B cell (primary cell): ENCODE measurements at regions not wholly inside any gene's neighbourhood (a gene's known extent, or its start where the extent isn't known, plus 50 kb on each side); places are given as distances from the start of the nearest gene placed in this dataset.

ENCODE experiments used
- ATAC-seq: fragments of 200-7000 bp; cut with Tn5 transposase; one replicate; pipeline ENCODE4 v1.10.0; 2021; ENCODE audit warnings: low read depth, mild to moderate bottlenecking, moderate number of reproducible peaks, moderate library complexity
- CTCF ChIA-PET: fragments of 350-600 bp; sonication (Branson Sonifier 250); formaldehyde crosslinking; loops from one replicate; lab custom pipeline; 2021; ENCODE audit warnings: antibody characterized with exemption, inconsistent platforms; lab: Charles Lee
- POLR2A ChIA-PET: fragments of 350-600 bp; sonication (Branson Sonifier 250); formaldehyde crosslinking; loops from one replicate; lab custom pipeline; 2021; ENCODE audit warnings: antibody characterized with exemption; lab: Charles Lee
- DNase-seq: peaks from one replicate; pipeline ENCODE4 v3.0.0; 2013
- H2AFZ ChIP-seq: 2 replicates; pipeline ENCODE4 v1.6.1; 2012; ENCODE audit warnings: mild to moderate bottlenecking, low read depth, low read length; ENCODE audit not compliant: insufficient read depth, poor library complexity, severe bottlenecking
- H3K27ac ChIP-seq, 2 donors: 1 replicate in 1 of 2; 2 replicates in 1 of 2; pipeline ENCODE4 v1.5.1; 2012 to 2013; ENCODE audit warnings: low read length in 2 of 2, mild to moderate bottlenecking in 2 of 2, moderate library complexity in 1 of 2
- H3K27me3 ChIP-seq, 4 experiments: fragments of 200-600 bp in 1 of 4; sonication (generic) in 1 of 4; replicated peaks in 1 of 4; 1 replicate in 2 of 4; 2 replicates in 2 of 4; pipeline versions ENCODE4 v1.6.1 to v1.7.0; 2013 to 2016; ENCODE audit warnings: low read length in 3 of 4, mild to moderate bottlenecking in 2 of 4, mixed read lengths in 1 of 4, moderate library complexity in 1 of 4; ENCODE audit not compliant: insufficient read depth in 4 of 4, control insufficient read depth in 3 of 4; ENCODE audit errors: control extremely low read depth in 1 of 4
- H3K36me3 ChIP-seq, 2 experiments: replicated peaks in 1 of 2; 1 replicate in 1 of 2; 2 replicates in 1 of 2; pipeline versions ENCODE4 v1.6.1 to v1.7.1; 2013; ENCODE audit warnings: low read length in 1 of 2; ENCODE audit not compliant: insufficient read depth in 2 of 2, control insufficient read depth in 1 of 2; ENCODE audit errors: control extremely low read depth in 1 of 2, extremely low read depth in 1 of 2
- H3K4me1 ChIP-seq, 2 donors: fragments of 200-600 bp in 1 of 2; sonication (generic) in 1 of 2; 1 replicate in 1 of 2; 2 replicates in 1 of 2; pipeline versions ENCODE4 v1.5.1 to v1.6.1; 2013 to 2017; ENCODE audit warnings: low read length in 2 of 2; ENCODE audit not compliant: control insufficient read depth in 2 of 2, insufficient read depth in 2 of 2
- H3K4me2 ChIP-seq: replicated peaks from 2 replicates; pipeline ENCODE3; 2012; ENCODE audit warnings: mild to moderate bottlenecking, low read depth, low read length; ENCODE audit not compliant: poor library complexity, severe bottlenecking
- H3K4me3 ChIP-seq, 5 experiments: fragments of 200-600 bp in 1 of 5; sonication (generic) in 1 of 5; 1 replicate in 3 of 5; 2 replicates in 2 of 5; pipeline versions ENCODE4 v1.5.1 to v1.7.0; 2011 to 2016; ENCODE audit warnings: low read length in 4 of 5, mild to moderate bottlenecking in 4 of 5, low read depth in 2 of 5, control low read depth in 1 of 5, moderate library complexity in 1 of 5; ENCODE audit not compliant: insufficient read depth in 1 of 5; ENCODE audit errors: control extremely low read depth in 1 of 5, extremely low read depth in 1 of 5
- H3K79me2 ChIP-seq: fragments of 200-600 bp; sonication (generic); one replicate; pipeline ENCODE4 v1.6.0; 2016; ENCODE audit warnings: low read length; ENCODE audit not compliant: control insufficient read depth, insufficient read depth
- H3K9ac ChIP-seq: fragments of 200-600 bp; sonication (generic); 2 replicates; pipeline ENCODE4 v1.6.1; 2017; ENCODE audit warnings: mild to moderate bottlenecking, low read length, moderate library complexity
- H3K9me3 ChIP-seq, 3 donors: one replicate each; pipeline versions ENCODE4 v1.6.1 to v1.7.1; 2013; ENCODE audit warnings: low read length in 2 of 3; ENCODE audit not compliant: control insufficient read depth in 2 of 3, insufficient read depth in 1 of 3; ENCODE audit errors: control extremely low read depth in 1 of 3
- H4K20me1 ChIP-seq: 2 replicates; pipeline ENCODE4 v1.6.0; 2012; ENCODE audit warnings: mild to moderate bottlenecking, low read length; ENCODE audit not compliant: insufficient read depth, control insufficient read depth, poor library complexity, severe bottlenecking
- H3K27ac Mint-ChIP-seq: one replicate; pipeline ENCODE4 v1.8.0; 2021; ENCODE audit warnings: mixed read lengths
- H3K27me3 Mint-ChIP-seq: one replicate; pipeline ENCODE4 v1.8.0; 2021; ENCODE audit warnings: mixed read lengths
- H3K4me1 Mint-ChIP-seq: one replicate; pipeline ENCODE4 v1.8.0; 2021; ENCODE audit warnings: mixed read lengths
- H3K4me3 Mint-ChIP-seq: one replicate; pipeline ENCODE4 v1.8.0; 2021; ENCODE audit warnings: mixed read lengths
- H3K9me3 Mint-ChIP-seq: one replicate; pipeline ENCODE4 v1.8.0; 2022; ENCODE audit warnings: mixed read lengths; ENCODE audit not compliant: insufficient read depth
- CTCF ChIP-seq: fragments of 200-600 bp; IDR thresholded peaks from one replicate; pipeline ENCODE4 v1.8.0; 2022; ENCODE audit warnings: antibody characterized with exemption, mild to moderate bottlenecking
- EZH2 ChIP-seq: IDR thresholded peaks from 2 replicates; pipeline ENCODE4 v1.6.1; 2012; ENCODE audit warnings: borderline replicate concordance, low read depth, mild to moderate bottlenecking, moderate library complexity, low read length; ENCODE audit not compliant: insufficient read depth, poor library complexity, severe bottlenecking
- WGBS: methylation state at CpG from one replicate; pipeline ENCODE4 v1.1.5; 2013; ENCODE audit warnings: missing lambda C conversion rate; ENCODE audit not compliant: insufficient coverage; 5-methylcytosine and 5-hydroxymethylcytosine counted together
- intact Hi-C: fragments of 100-400 bp; cut with micrococcal nuclease; formaldehyde crosslinking; loops from one replicate; pipeline ENCODE4 v1.10.0; 2022

- H3K4me2 ChIP-seq = no peak overlapping the region
- intact Hi-C loops = no loop called here
- H3K9me3 ChIP-seq = peaks cover 0 to 7% (median 3%) of the 10 kb centered on the region in 3 donors
- no peak overlapping the region for H3K4me3 ChIP-seq
- no peaks in the 10 kb centered on the region for H3K79me2 ChIP-seq
- no peaks in the 10 kb centered on the region for H3K36me3 ChIP-seq
- WGBS = 89% methylated on average over 4 of the region's 7 CpGs
- no peaks in the 10 kb centered on the region for H3K27me3 Mint-ChIP-seq
- TF ChIP-seq EZH2 (no peak), CTCF (no peak)
- ChIA-PET CTCF (interaction anchor here (1.2 kb wide), 1 partner anchor 15 kb away, joined by 3 read pairs; no protein-coding TSS in a partner anchor), POLR2A (no interaction called here)
- H3K27me3 ChIP-seq = no peaks in the 10 kb centered on the region
- H3K9ac ChIP-seq = no peak overlapping the region
- H3K9me3 Mint-ChIP-seq = peaks cover 3% of the 10 kb centered on the region
- no peak overlapping the region for H2AFZ ChIP-seq
- H3K27ac Mint-ChIP-seq = no peak overlapping the region
- no peaks in the 10 kb centered on the region for H3K4me1 ChIP-seq
- no peaks in the 10 kb centered on the region for H4K20me1 ChIP-seq
- H3K27ac ChIP-seq = no peak overlapping the region
- H3K4me3 Mint-ChIP-seq = no peak overlapping the region
- ATAC-seq = no peak
- no peaks in the 10 kb centered on the region for H3K4me1 Mint-ChIP-seq
- DNase-seq = no peak
Measured at GRCh38 chr12:13376610-13377373, 180.3 kb downstream of the EMP1 start.

- ATAC-seq (no peak), DNase-seq (no peak)
- WGBS = no CpG with 5 or more reads among the region's 2 CpGs
- Mint-ChIP-seq H3K4me3 (no peak overlapping the region), H3K9me3 (peaks cover 3% of the 10 kb centered on the region), H3K4me1 (peaks cover 4% of the 10 kb centered on the region), H3K27me3 (peaks cover under 1% of the 10 kb centered on the region), H3K27ac (no peak overlapping the region)
- no peak for TF ChIP-seq EZH2
- no peak for TF ChIP-seq CTCF
- no peak overlapping the region for H3K4me2 ChIP-seq
- H3K79me2 ChIP-seq = no peaks in the 10 kb centered on the region
- no peak overlapping the region for H2AFZ ChIP-seq
- peaks cover 0 to 7% (median 3%) of the 10 kb centered on the region in 3 donors for H3K9me3 ChIP-seq
- no peaks in the 10 kb centered on the region for H4K20me1 ChIP-seq
- no peak overlapping the region for H3K27ac ChIP-seq
- H3K36me3 ChIP-seq = no peaks in the 10 kb centered on the region
- H3K4me3 ChIP-seq = no peak overlapping the region
- H3K27me3 ChIP-seq = no peaks in the 10 kb centered on the region
- peaks cover 0 to 3% of the 10 kb centered on the region in 2 donors for H3K4me1 ChIP-seq
- CTCF ChIA-PET = interaction anchor here (0.5 to 1.2 kb wide), 3 partner anchors 13 to 459 kb away, joined by 3 to 4 read pairs (median 3); no protein-coding TSS in a partner anchor
- intact Hi-C loops = no loop called here
- H3K9ac ChIP-seq = no peak overlapping the region
- POLR2A ChIA-PET = no interaction called here
Measured at GRCh38 chr12:13375583-13376345, 179.2 kb downstream of the EMP1 start.
